HEK293 (cell line): ENCODE measurements at regions not wholly inside any gene's neighbourhood (a gene's known extent, or its start where the extent isn't known, plus 50 kb on each side); places are given as distances from the start of the nearest gene placed in this dataset.

ENCODE experiments used
- CTCF ChIA-PET: fragments of 350-600 bp; formaldehyde crosslinking; extraction: SDS; loops from one replicate; lab custom pipeline; 2021; ENCODE audit warnings: antibody characterized with exemption; lab: Yijun Ruan, JAX
- POLR2A ChIA-PET: fragments of 300-600 bp; formaldehyde crosslinking; extraction: SDS; loops from one replicate; lab custom pipeline; 2020; ENCODE audit warnings: antibody characterized with exemption, inconsistent platforms; lab: Yijun Ruan, JAX
- H3K27ac ChIP-seq: fragments of 200-500 bp; sonication (Bioruptor generic); 2 replicates; pipeline ENCODE4 v1.5.1; 2014; ENCODE audit warnings: low read depth, low read length, control low read depth, inconsistent platforms; ENCODE audit errors: extremely low read depth
- H3K36me3 ChIP-seq, 2 experiments: fragments of 200-500 bp in 1 of 2; sonication (Bioruptor generic) in 1 of 2; 1 replicate in 1 of 2; 2 replicates in 1 of 2; pipeline ENCODE4 v1.5.1; 2014 to 2017; ENCODE audit warnings: inconsistent platforms in 2 of 2, low read length in 2 of 2; ENCODE audit not compliant: control insufficient read depth in 2 of 2, insufficient read depth in 1 of 2
- H3K4me1 ChIP-seq: fragments of 200-500 bp; sonication (Bioruptor generic); 2 replicates; pipeline ENCODE4 v1.5.1; 2014; ENCODE audit warnings: mild to moderate bottlenecking, low read length, inconsistent platforms; ENCODE audit not compliant: control insufficient read depth, insufficient read depth
- H3K4me3 ChIP-seq: 2 replicates; pipeline ENCODE4 v1.5.1; 2011; ENCODE audit warnings: low read depth, mild to moderate bottlenecking, control low read depth, low read length, moderate library complexity
- H3K9me3 ChIP-seq: fragments of 200-500 bp; sonication (Bioruptor generic); 2 replicates; pipeline ENCODE4 v1.5.1; 2014; ENCODE audit warnings: low read depth, low read length, inconsistent platforms; ENCODE audit not compliant: control insufficient read depth, insufficient read depth
- GLIS2 ChIP-seq: fragments of 450-650 bp; formaldehyde crosslinking; IDR thresholded peaks from 2 replicates; pipeline ENCODE4 v1.5.1; 2016; ENCODE audit warnings: missing biosample characterization, missing genetic modification characterization
- HOXD13 ChIP-seq: sonication (generic); formaldehyde crosslinking; IDR thresholded peaks from 2 replicates; pipeline ENCODE4 v1.8.0; 2022; ENCODE audit warnings: missing genetic modification reagents, borderline replicate concordance
- MYNN ChIP-seq: fragments of 450-650 bp; formaldehyde crosslinking; IDR thresholded peaks from 2 replicates; pipeline ENCODE4 v1.5.1; 2016; ENCODE audit warnings: missing biosample characterization, missing genetic modification characterization, borderline replicate concordance
- REST ChIP-seq: fragments of 450-650 bp; formaldehyde crosslinking; IDR thresholded peaks from 2 replicates; pipeline ENCODE4 v1.5.1; 2016; ENCODE audit warnings: missing biosample characterization, missing genetic modification characterization
- SCRT1 ChIP-seq: fragments of 450-650 bp; formaldehyde crosslinking; IDR thresholded peaks from 2 replicates; pipeline ENCODE4 v1.5.1; 2016; ENCODE audit warnings: missing biosample characterization, missing genetic modification characterization, borderline replicate concordance
- SCRT2 ChIP-seq: fragments of 450-650 bp; formaldehyde crosslinking; IDR thresholded peaks from 2 replicates; pipeline ENCODE4 v1.5.1; 2016; ENCODE audit warnings: missing biosample characterization, missing genetic modification characterization
- SP7 ChIP-seq: fragments of 450-650 bp; formaldehyde crosslinking; IDR thresholded peaks from 2 replicates; pipeline ENCODE4 v1.5.1; 2016; ENCODE audit warnings: missing biosample characterization, missing genetic modification characterization
- ZBTB44 ChIP-seq: fragments of 450-650 bp; IDR thresholded peaks from 2 replicates; pipeline ENCODE4 v1.5.1; 2018; ENCODE audit warnings: missing biosample characterization, mild to moderate bottlenecking, missing genetic modification characterization
- ZFP37 ChIP-seq: fragments of 450-650 bp; formaldehyde crosslinking; IDR thresholded peaks from 2 replicates; pipeline ENCODE4 v1.5.1; 2016; ENCODE audit warnings: missing biosample characterization, missing genetic modification characterization
- ZFP69B ChIP-seq: fragments of 450-650 bp; formaldehyde crosslinking; IDR thresholded peaks from 2 replicates; pipeline ENCODE4 v1.5.1; 2016; ENCODE audit warnings: missing biosample characterization, missing genetic modification characterization
- ZNF121 ChIP-seq: fragments of 450-650 bp; formaldehyde crosslinking; IDR thresholded peaks from 2 replicates; pipeline ENCODE4 v1.5.1; 2016; ENCODE audit warnings: missing biosample characterization, missing genetic modification characterization
- ZNF155 ChIP-seq: fragments of 450-650 bp; formaldehyde crosslinking; IDR thresholded peaks from 2 replicates; pipeline ENCODE4 v1.5.1; 2016; ENCODE audit warnings: missing biosample characterization, missing genetic modification characterization
- ZNF24 ChIP-seq: fragments of 450-650 bp; formaldehyde crosslinking; IDR thresholded peaks from 2 replicates; pipeline ENCODE4 v1.5.1; 2016; ENCODE audit warnings: missing biosample characterization, missing genetic modification characterization
- ZNF280C ChIP-seq: fragments of 450-650 bp; formaldehyde crosslinking; IDR thresholded peaks from 2 replicates; pipeline ENCODE4 v1.5.1; 2016; ENCODE audit warnings: missing biosample characterization, missing genetic modification characterization
- ZNF341 ChIP-seq: fragments of 450-650 bp; formaldehyde crosslinking; IDR thresholded peaks from 2 replicates; pipeline ENCODE4; 2016; ENCODE audit warnings: low read depth, missing biosample characterization, missing genetic modification characterization
- ZNF350 ChIP-seq: fragments of 450-650 bp; formaldehyde crosslinking; IDR thresholded peaks from 2 replicates; pipeline ENCODE4 v1.5.0; 2017; ENCODE audit warnings: missing biosample characterization, mild to moderate bottlenecking, missing genetic modification characterization
- ZNF404 ChIP-seq: fragments of 450-650 bp; formaldehyde crosslinking; IDR thresholded peaks from 2 replicates; pipeline ENCODE4 v1.5.1; 2017; ENCODE audit warnings: missing biosample characterization, missing genetic modification characterization
- ZNF530 ChIP-seq: fragments of 450-650 bp; formaldehyde crosslinking; IDR thresholded peaks from 2 replicates; pipeline ENCODE4 v1.5.1; 2016; ENCODE audit warnings: low read depth, missing biosample characterization, missing genetic modification characterization
- ZNF560 ChIP-seq: fragments of 450-650 bp; formaldehyde crosslinking; IDR thresholded peaks from 2 replicates; pipeline ENCODE4 v1.5.1; 2017; ENCODE audit warnings: missing biosample characterization, missing genetic modification characterization, borderline replicate concordance
- ZNF610 ChIP-seq: fragments of 450-650 bp; formaldehyde crosslinking; IDR thresholded peaks from 2 replicates; pipeline ENCODE4 v1.5.1; 2016; ENCODE audit warnings: missing biosample characterization, missing genetic modification characterization, borderline replicate concordance
- ZNF791 ChIP-seq: fragments of 450-650 bp; formaldehyde crosslinking; IDR thresholded peaks from 2 replicates; pipeline ENCODE4 v1.5.1; 2016; ENCODE audit warnings: missing biosample characterization, missing genetic modification characterization
- ZXDB ChIP-seq: fragments of 450-650 bp; formaldehyde crosslinking; IDR thresholded peaks from 2 replicates; pipeline ENCODE4 v1.5.1; 2016; ENCODE audit warnings: missing biosample characterization, missing genetic modification characterization

- no peaks in the 10 kb centered on the region for H3K36me3 ChIP-seq
- H3K27ac ChIP-seq: no peak overlapping the region
- TF ChIP-seq ZNF560 (tag by site-specific recombination): no peak
- no peak for TF ChIP-seq REST (tag by site-specific recombination)
- peak; percentile 98 for TF ChIP-seq ZNF121 (tag by site-specific recombination)
- TF ChIP-seq, all 188 proteins: peak for 1
- ChIA-PET CTCF (interaction anchor here (0.7 kb wide), 1 partner anchor 272 kb away, joined by 3 read pairs; no protein-coding TSS in a partner anchor), POLR2A (no interaction called here)
- Histone ChIP-seq H3K4me3 (no peak overlapping the region), H3K4me1 (peaks cover 4% of the 10 kb centered on the region), H3K9me3 (no peaks in the 10 kb centered on the region)
These were observed 162.9 kb upstream of the RAB4A start for GRCh38 chr1:229107972-229108371.

- TF ChIP-seq GLIS2 (tag by site-specific recombination) (no peak), ZNF341 (tag by site-specific recombination) (peak; percentile 26), SCRT2 (tag by site-specific recombination) (no peak)
- Histone ChIP-seq H3K27ac (no peak overlapping the region), H3K4me1 (peaks cover 4% of the 10 kb centered on the region), H3K4me3 (no peak overlapping the region), H3K9me3 (no peaks in the 10 kb centered on the region), H3K36me3 (no peaks in the 10 kb centered on the region)
- ChIA-PET POLR2A (no interaction called here), CTCF (interaction anchor here (1.8 kb wide), 1 partner anchor 444 kb away, joined by 5 read pairs; no protein-coding TSS in a partner anchor)
These were observed 162.2 kb upstream of the RAB4A start for GRCh38 chr1:229108598-229109201.

- Histone ChIP-seq H3K36me3 (no peaks in the 10 kb centered on the region), H3K27ac (no peak overlapping the region), H3K4me3 (no peak overlapping the region), H3K9me3 (no peaks in the 10 kb centered on the region), H3K4me1 (peaks cover 5% of the 10 kb centered on the region)
- POLR2A ChIA-PET: interaction anchor here (1.5 kb wide), 1 partner anchor 399 kb away, joined by 4 read pairs; the partner anchor contains the start of gene NUP133
- TF ChIP-seq ZXDB (tag by site-specific recombination): no peak
- no peak for TF ChIP-seq ZFP37 (tag by site-specific recombination)
- TF ChIP-seq ZNF404: no peak
- no peak for TF ChIP-seq ZNF24 (tag by site-specific recombination)
- no peak for TF ChIP-seq ZNF530
- TF ChIP-seq ZFP69B: no peak
- TF ChIP-seq ZNF155 (tag by site-specific recombination): no peak
- no peak for TF ChIP-seq SCRT1 (tag by site-specific recombination)
- TF ChIP-seq HOXD13: no peak
- CTCF ChIA-PET: interaction anchor here (1.8 kb wide), 1 partner anchor 445 kb away, joined by 5 read pairs; no protein-coding TSS in a partner anchor
These were observed 161.6 kb upstream of the RAB4A start for GRCh38 chr1:229109320-229109761.

- peaks cover 15% of the 10 kb centered on the region for H3K4me1 ChIP-seq
- no peaks in the 10 kb centered on the region for H3K9me3 ChIP-seq
- no peak overlapping the region for H3K27ac ChIP-seq
- H3K4me3 ChIP-seq: no peak overlapping the region
- ChIA-PET CTCF (interaction anchor here (0.7 kb wide), 1 partner anchor 728 kb away, joined by 3 read pairs; no protein-coding TSS in a partner anchor), POLR2A (interaction anchor here (1.5 kb wide), 1 partner anchor 397 kb away, joined by 4 read pairs; the partner anchor contains the start of gene NUP133)
- no peaks in the 10 kb centered on the region for H3K36me3 ChIP-seq
- TF ChIP-seq SP7 (tag by site-specific recombination): no peak
- no peak for TF ChIP-seq ZNF791
- TF ChIP-seq ZBTB44 (tag by site-specific recombination): no peak
- no peak for TF ChIP-seq MYNN (tag by site-specific recombination)
- TF ChIP-seq ZNF280C (tag by site-specific recombination): no peak
- TF ChIP-seq ZNF350: no peak
- TF ChIP-seq ZNF610 (tag by site-specific recombination): no peak
- TF ChIP-seq ZFP69B: no peak
These were observed 159.9 kb upstream of the RAB4A start for GRCh38 chr1:229110986-229111385.
